ENCODE measurements at regions not wholly inside any gene's neighbourhood (a gene's known extent, or its start where the extent isn't known, plus 50 kb on each side); places are given as distances from the start of the nearest gene placed in this dataset.

GRCh38 chr19:30231408-30232318 is 140.5 kb upstream of the ZNF536 start:
- DNase-seq (ENCODE audit: low read depth in 1 of 2, low spot score in 2 of 2) (no peak), FAIRE-seq (no peak)
- no peak overlapping the region for H2BK120ac ChIP-seq (replicated peaks; ENCODE audit: low read depth, low read length)
- no peak overlapping the region for H2BK5ac ChIP-seq (ENCODE audit: low read depth, low read length)
- no peak overlapping the region for H2BK15ac ChIP-seq (ENCODE audit: low read length)
- no peaks in the 10 kb centered on the region for H4K20me1 ChIP-seq (replicated peaks in 1 of 2; ENCODE audit: control insufficient read depth in 1 of 2, insufficient read depth in 2 of 2, low read length in 2 of 2)
- peak overlapping the region; percentile 65; the same call in 1 of the 2 replicates for H2AK5ac ChIP-seq (ENCODE audit: low read depth, low read length)
- H3K23ac ChIP-seq (ENCODE audit: insufficient read length), result no peak overlapping the region
- H3K27ac ChIP-seq (ENCODE audit: low read depth, low read length), result no peak overlapping the region
- H2AFZ ChIP-seq (ENCODE audit: low read length), result no peak overlapping the region
- peaks cover 10 to 47% (median 43%) of the 10 kb centered on the region in 4 experiments for H3K27me3 ChIP-seq (replicated peaks in 1 of 4; ENCODE audit: control insufficient read depth in 3 of 4, extremely low read depth in 1 of 4, insufficient read depth in 3 of 4, low read length in 3 of 4)
- ChIA-PET POLR2A (ENCODE audit: partially characterized antibody) (no interaction called here), CTCF (ENCODE audit: partially characterized antibody) (interaction anchor here (1.1 to 2.2 kb wide), 2 partner anchors 10 to 206 kb away, joined by 5 read pairs; no protein-coding TSS in a partner anchor)
- peaks cover 17% of the 10 kb centered on the region for H3K23me2 ChIP-seq (ENCODE audit: low read depth, low read length)
- TF ChIP-seq TEAD4 (IDR thresholded peaks at IDR 0.05; ENCODE audit: low read depth, low read length), result no peak
- no peak for TF ChIP-seq ATF2 (IDR thresholded peaks at IDR 0.05; ENCODE audit: low read length)
- TF ChIP-seq TCF12 (IDR thresholded peaks at IDR 0.05; ENCODE audit: low read depth, low read length), result no peak
- TF ChIP-seq RBBP5 (IDR thresholded peaks at IDR 0.05; ENCODE audit: borderline replicate concordance, low read depth, low read length), result no peak
- TF ChIP-seq PHF8 (conservative IDR thresholded peaks at IDR 0.05; ENCODE audit: low read depth, low read length), result no peak
- no peak for TF ChIP-seq SRF (IDR thresholded peaks at IDR 0.05; ENCODE audit: low read depth, low read length)
- H3K4me1 ChIP-seq (replicated peaks in 1 of 4; ENCODE audit: control insufficient read depth in 3 of 4, insufficient read depth in 4 of 4, low read length in 3 of 4), result peaks cover 3 to 11% (median 3%) of the 10 kb centered on the region in 4 experiments; a peak in 6 of 7 replicates
- no peak overlapping the region; the same call in 1 of the 2 replicates for H2BK20ac ChIP-seq (ENCODE audit: low read length)
- no peaks in the 10 kb centered on the region for H3K79me2 ChIP-seq (ENCODE audit: control insufficient read depth in 1 of 2, insufficient read depth in 2 of 2, low read length in 2 of 2)
- no peak overlapping the region for H4K91ac ChIP-seq (replicated peaks; ENCODE audit: insufficient read length, low read length)
- H3K9ac ChIP-seq (replicated peaks in 1 of 4; ENCODE audit: extremely low read depth in 1 of 4, low read depth in 3 of 4, low read length in 3 of 4), result no peak overlapping the region
- no peaks in the 10 kb centered on the region for H3K9me3 ChIP-seq (ENCODE audit: insufficient read depth in 2 of 2, low read depth in 1 of 2, low read length in 1 of 2)
- H4K5ac ChIP-seq (ENCODE audit: insufficient read length, low read depth, low read length), result no peak overlapping the region
- H3K4me2 ChIP-seq (ENCODE audit: insufficient read depth in 1 of 2, low read depth in 2 of 2, low read length in 2 of 2), result no peak overlapping the region
- no peaks in the 10 kb centered on the region for H3K36me3 ChIP-seq (ENCODE audit: control insufficient read depth in 2 of 4, insufficient read depth in 4 of 4, low read length in 3 of 4)
- no peak overlapping the region for H3K4ac ChIP-seq (replicated peaks; ENCODE audit: insufficient read length, low read depth, low read length)
- no peak overlapping the region for H4K8ac ChIP-seq (ENCODE audit: extremely low read depth, insufficient read depth, low read length)
- peak overlapping the region; percentile 41; the same call in 1 of the 2 replicates for H2BK12ac ChIP-seq (ENCODE audit: low read depth, low read length)
- H3K56ac ChIP-seq (replicated peaks; ENCODE audit: insufficient read length, low read depth, low read length), result no peak overlapping the region
- 86% methylated on average over 8 of the region's 8 CpGs; no CpG with 5 or more reads in 1 of the 2 experiments for WGBS, 2 experiments (ENCODE audit: extremely low coverage in 1 of 2, insufficient coverage in 1 of 2, insufficient read length in 1 of 2, insufficient replicate concordance in 2 of 2, low coverage in 1 of 2, low lambda C conversion rate in 2 of 2, missing lambda C conversion rate in 1 of 2)
- H3K18ac ChIP-seq (ENCODE audit: extremely low read depth, low read length), result no peak overlapping the region
- no peak overlapping the region for H3K4me3 ChIP-seq (ENCODE audit: extremely low read depth in 1 of 4, insufficient read depth in 2 of 4, low read depth in 3 of 4, low read length in 4 of 4)
- H3K14ac ChIP-seq (ENCODE audit: insufficient read length), result no peak overlapping the region
- no peaks in the 10 kb centered on the region; the same call in 1 of the 2 replicates for H3K79me1 ChIP-seq (ENCODE audit: low read depth, low read length)

Measured in H1 (cell line).